H1 (cell line): ENCODE measurements at regions not wholly inside any gene's neighbourhood (a gene's known extent, or its start where the extent isn't known, plus 50 kb on each side); places are given as distances from the start of the nearest gene placed in this dataset.

ENCODE experiments used
- CTCF ChIA-PET: fragments of 300-600 bp; sonication (Branson Sonifier 250); formaldehyde crosslinking; loops from one replicate; lab custom pipeline; 2021; ENCODE audit not compliant: partially characterized antibody; lab: Charles Lee
- POLR2A ChIA-PET: fragments of 300-600 bp; sonication (Branson Sonifier 250); formaldehyde crosslinking; loops from one replicate; lab custom pipeline; 2021; ENCODE audit warnings: inconsistent platforms; ENCODE audit not compliant: partially characterized antibody; lab: Charles Lee
- DNase-seq, 2 experiments: peaks; one replicate each; pipeline versions ENCODE4 v3.0.0 to v3.0.0-alpha.2; 2010 to 2022; ENCODE audit warnings: low spot score in 2 of 2, low read depth in 1 of 2, mixed read lengths in 1 of 2
- FAIRE-seq: peaks from 2 replicates; lab custom pipeline; 2011; peaks lifted over from hg19 to GRCh38; lab: Jason Lieb, UNC
- H2AFZ ChIP-seq: 2 replicates; pipeline ENCODE4 v1.8.1; 2012; ENCODE audit warnings: low read length, inconsistent platforms
- H2AK5ac ChIP-seq: 2 replicates; pipeline ENCODE4 v1.6.1; 2013; ENCODE audit warnings: low read depth, low read length
- H2BK120ac ChIP-seq: replicated peaks from 2 replicates; pipeline ENCODE3; 2013; ENCODE audit warnings: low read depth, low read length, inconsistent platforms
- H2BK12ac ChIP-seq: 2 replicates; pipeline ENCODE4 v1.6.1; 2013; ENCODE audit warnings: low read depth, low read length
- H2BK15ac ChIP-seq: 2 replicates; pipeline ENCODE4 v1.6.1; 2013; ENCODE audit warnings: low read length
- H2BK20ac ChIP-seq: 2 replicates; pipeline ENCODE4 v1.6.1; 2013; ENCODE audit warnings: low read length
- H2BK5ac ChIP-seq: 2 replicates; pipeline ENCODE4 v1.6.1; 2013; ENCODE audit warnings: low read depth, low read length
- H3K14ac ChIP-seq: 2 replicates; pipeline ENCODE4 v1.6.1; 2013; ENCODE audit warnings: inconsistent platforms; ENCODE audit not compliant: insufficient read length
- H3K18ac ChIP-seq: 2 replicates; pipeline ENCODE4 v1.6.1; 2013; ENCODE audit warnings: low read length; ENCODE audit errors: extremely low read depth
- H3K23ac ChIP-seq: 2 replicates; pipeline ENCODE4 v1.6.1; 2013; ENCODE audit warnings: inconsistent platforms; ENCODE audit not compliant: insufficient read length
- H3K23me2 ChIP-seq: 2 replicates; pipeline ENCODE4 v1.6.1; 2013; ENCODE audit warnings: low read depth, low read length
- H3K27ac ChIP-seq: 2 replicates; pipeline ENCODE4 v1.6.1; 2011; ENCODE audit warnings: low read depth, low read length, inconsistent platforms
- H3K27me3 ChIP-seq, 4 experiments: replicated peaks in 1 of 4; 1 replicate in 1 of 4; 2 replicates in 3 of 4; pipeline versions ENCODE4 v1.6.1 to v1.8.1; 2011 to 2013; ENCODE audit warnings: low read length in 3 of 4, mild to moderate bottlenecking in 3 of 4, inconsistent platforms in 2 of 4, mixed read lengths in 2 of 4, moderate library complexity in 1 of 4; ENCODE audit not compliant: control insufficient read depth in 3 of 4, insufficient read depth in 3 of 4; ENCODE audit errors: extremely low read depth in 1 of 4
- H3K36me3 ChIP-seq, 4 experiments: 2 replicates each; pipeline versions ENCODE4 v1.6.1 to v1.8.1; 2011 to 2013; ENCODE audit warnings: mild to moderate bottlenecking in 4 of 4, low read length in 3 of 4, moderate library complexity in 2 of 4, control low read depth in 1 of 4, inconsistent platforms in 1 of 4; ENCODE audit not compliant: insufficient read depth in 4 of 4, control insufficient read depth in 2 of 4
- H3K4ac ChIP-seq: replicated peaks from 2 replicates; pipeline ENCODE3; 2013; ENCODE audit warnings: low read length, low read depth, mixed read lengths, inconsistent platforms; ENCODE audit not compliant: insufficient read length
- H3K4me1 ChIP-seq, 4 experiments: replicated peaks in 1 of 4; 1 replicate in 1 of 4; 2 replicates in 3 of 4; pipeline versions ENCODE4 v1.6.1 to v1.8.1; 2011 to 2013; ENCODE audit warnings: low read length in 3 of 4, inconsistent platforms in 2 of 4, mixed read lengths in 1 of 4; ENCODE audit not compliant: insufficient read depth in 4 of 4, control insufficient read depth in 3 of 4
- H3K4me2 ChIP-seq, 2 experiments: 2 replicates each; pipeline versions ENCODE4 v1.6.1 to v1.8.1; 2011 to 2013; ENCODE audit warnings: low read depth in 2 of 2, low read length in 2 of 2, control low read depth in 1 of 2, inconsistent platforms in 1 of 2, mild to moderate bottlenecking in 1 of 2; ENCODE audit not compliant: insufficient read depth in 1 of 2
- H3K4me3 ChIP-seq, 4 experiments: fragments of 200-600, 300-600 bp in 1 of 4; sonication (generic), shearing (Covaris generic), sonication (Bioruptor Twin) in 1 of 4; 2 replicates each; pipeline versions ENCODE4 v1.5.1 to v1.8.1; 2011 to 2016; ENCODE audit warnings: low read length in 4 of 4, low read depth in 3 of 4, control low read depth in 2 of 4, inconsistent platforms in 2 of 4, mild to moderate bottlenecking in 2 of 4, mixed read lengths in 1 of 4, moderate library complexity in 1 of 4; ENCODE audit not compliant: insufficient read depth in 2 of 4; ENCODE audit errors: extremely low read depth in 1 of 4
- H3K56ac ChIP-seq: replicated peaks from 2 replicates; pipeline ENCODE3; 2013; ENCODE audit warnings: low read depth, mild to moderate bottlenecking, mixed read lengths, low read length, inconsistent platforms; ENCODE audit not compliant: insufficient read length
- H3K79me1 ChIP-seq: 2 replicates; pipeline ENCODE4 v1.6.1; 2013; ENCODE audit warnings: low read depth, low read length, control low read depth
- H3K79me2 ChIP-seq, 2 experiments: 2 replicates each; pipeline versions ENCODE4 v1.6.1 to v1.8.1; 2012 to 2013; ENCODE audit warnings: low read length in 2 of 2, mild to moderate bottlenecking in 2 of 2, inconsistent platforms in 1 of 2; ENCODE audit not compliant: insufficient read depth in 2 of 2, control insufficient read depth in 1 of 2
- H3K9ac ChIP-seq, 4 experiments: replicated peaks in 1 of 4; 1 replicate in 1 of 4; 2 replicates in 3 of 4; pipeline versions ENCODE4 v1.6.1 to v1.8.1; 2011 to 2013; ENCODE audit warnings: low read depth in 3 of 4, low read length in 3 of 4, control low read depth in 2 of 4, mild to moderate bottlenecking in 2 of 4, moderate library complexity in 2 of 4, inconsistent platforms in 1 of 4; ENCODE audit errors: extremely low read depth in 1 of 4
- H3K9me3 ChIP-seq, 2 experiments: 2 replicates each; pipeline versions ENCODE4 v1.6.1 to v1.8.1; 2012 to 2013; ENCODE audit warnings: mild to moderate bottlenecking in 2 of 2, moderate library complexity in 2 of 2, control low read depth in 1 of 2, inconsistent platforms in 1 of 2, low read depth in 1 of 2, low read length in 1 of 2, mixed read lengths in 1 of 2; ENCODE audit not compliant: insufficient read depth in 2 of 2
- H4K20me1 ChIP-seq, 2 experiments: replicated peaks in 1 of 2; 2 replicates each; pipeline versions ENCODE3 to v1.8.1; 2011 to 2013; ENCODE audit warnings: inconsistent platforms in 2 of 2, low read length in 2 of 2, mild to moderate bottlenecking in 1 of 2; ENCODE audit not compliant: insufficient read depth in 2 of 2, control insufficient read depth in 1 of 2
- H4K5ac ChIP-seq: 2 replicates; pipeline ENCODE4 v1.6.1; 2013; ENCODE audit warnings: low read length, low read depth, mixed read lengths, inconsistent platforms; ENCODE audit not compliant: insufficient read length
- H4K8ac ChIP-seq: 2 replicates; pipeline ENCODE4 v1.8.0; 2013; ENCODE audit warnings: mild to moderate bottlenecking, moderate library complexity, low read length, inconsistent platforms; ENCODE audit not compliant: insufficient read depth; ENCODE audit errors: extremely low read depth
- H4K91ac ChIP-seq: replicated peaks from 2 replicates; pipeline ENCODE3; 2013; ENCODE audit warnings: low read length, mixed read lengths, inconsistent platforms; ENCODE audit not compliant: insufficient read length
- CHD1 ChIP-seq: IDR thresholded peaks from 2 replicates; pipeline ENCODE4 v1.6.1; 2012; ENCODE audit warnings: low read depth, low read length, improper control_type of control experiment
- MAFK ChIP-seq: IDR thresholded peaks from 2 replicates; pipeline ENCODE4 v1.6.1; 2012; ENCODE audit warnings: low read depth, mild to moderate bottlenecking, improper control_type of control experiment, low read length
- WGBS, 2 experiments: shearing (Covaris generic) in 1 of 2; methylation state at CpG; one replicate each; pipeline versions ENCODE4 v1.1.6 to v1.1.7; 2013 to 2015; ENCODE audit warnings: low lambda C conversion rate in 2 of 2, mixed read lengths in 2 of 2, inconsistent platforms in 1 of 2, low coverage in 1 of 2, missing lambda C conversion rate in 1 of 2; ENCODE audit not compliant: insufficient replicate concordance in 2 of 2, insufficient coverage in 1 of 2, insufficient read length in 1 of 2; ENCODE audit errors: extremely low coverage in 1 of 2, missing lambda C conversion rate in 1 of 2; 5-methylcytosine and 5-hydroxymethylcytosine counted together

GRCh38 chr17:72250206-72250605 is 129.4 kb downstream of the SOX9 start:
- H2AK5ac ChIP-seq = no peak overlapping the region
- H3K18ac ChIP-seq = no peak overlapping the region
- H3K23me2 ChIP-seq = no peaks in the 10 kb centered on the region
- no peaks in the 10 kb centered on the region for H3K4me1 ChIP-seq
- no peaks in the 10 kb centered on the region for H3K79me2 ChIP-seq
- TF ChIP-seq CHD1 (no peak), MAFK (peak; percentile 35; the same call in 1 of the 2 replicates)
- H3K79me1 ChIP-seq = no peaks in the 10 kb centered on the region
- H4K5ac ChIP-seq = no peak overlapping the region
- ChIA-PET CTCF (no interaction called here), POLR2A (no interaction called here)
- H3K23ac ChIP-seq = no peak overlapping the region
- H2BK20ac ChIP-seq = no peak overlapping the region
- 88% methylated on average over 1 of the region's 1 CpG; no CpG with 5 or more reads in 1 of the 2 experiments for WGBS, 2 experiments
- H3K56ac ChIP-seq = no peak overlapping the region
- H2AFZ ChIP-seq = no peak overlapping the region
- no peak overlapping the region for H3K14ac ChIP-seq
- H4K91ac ChIP-seq = no peak overlapping the region
- H3K9me3 ChIP-seq = no peaks in the 10 kb centered on the region
- no peak overlapping the region for H3K27ac ChIP-seq
- no peak for DNase-seq
- H3K4ac ChIP-seq = no peak overlapping the region
- no peak for FAIRE-seq
- no peak overlapping the region for H2BK120ac ChIP-seq
- H3K4me3 ChIP-seq = no peak overlapping the region
- no peaks in the 10 kb centered on the region; a peak in 1 of 8 replicates for H3K36me3 ChIP-seq
- no peaks in the 10 kb centered on the region for H4K20me1 ChIP-seq
- H3K9ac ChIP-seq = no peak overlapping the region
- H2BK12ac ChIP-seq = no peak overlapping the region
- H2BK15ac ChIP-seq = no peak overlapping the region
- H2BK5ac ChIP-seq = no peak overlapping the region
- no peak overlapping the region for H4K8ac ChIP-seq
- no peaks in the 10 kb centered on the region for H3K27me3 ChIP-seq
- no peak overlapping the region for H3K4me2 ChIP-seq
